Esophagus muscularis mucosa (tissue), 4 donors: ENCODE measurements at regions not wholly inside any gene's neighbourhood (a gene's known extent, or its start where the extent isn't known, plus 50 kb on each side); places are given as distances from the start of the nearest gene placed in this dataset.

Experiments
- DNase-seq: peaks from one replicate; pipeline ENCODE4 v3.0.0-alpha.2; 2017; ENCODE audit errors: extremely low spot score
- H3K27ac ChIP-seq, 4 donors: fragments of 200-600 bp; sonication (generic); replicated peaks in 1 of 4; 1 replicate in 3 of 4; 2 replicates in 1 of 4; pipeline ENCODE4 v1.5.1; 2016 to 2019; ENCODE audit warnings: mild to moderate bottlenecking in 1 of 4
- H3K27me3 ChIP-seq, 4 donors: fragments of 200-600 bp; sonication (generic); one replicate each; pipeline versions ENCODE4 v1.5.1 to v1.6.0; 2016 to 2019
- H3K36me3 ChIP-seq, 4 donors: fragments of 200-600 bp; sonication (generic); one replicate each; pipeline ENCODE4 v1.5.1; 2016 to 2019
- H3K4me1 ChIP-seq, 4 donors: fragments of 200-600 bp; sonication (generic); one replicate each; pipeline ENCODE4 v1.5.1; 2016 to 2019
- H3K4me3 ChIP-seq, 4 donors: fragments of 200-600 bp; sonication (generic); 1 replicate in 2 of 4; 2 replicates in 2 of 4; pipeline ENCODE4 v1.5.1; 2016 to 2019; ENCODE audit warnings: mild to moderate bottlenecking in 4 of 4, moderate library complexity in 1 of 4
- H3K9me3 ChIP-seq, 4 donors: fragments of 200-600 bp; sonication (generic); 1 replicate in 3 of 4; 2 replicates in 1 of 4; pipeline ENCODE4 v1.5.1; 2016 to 2019
- CTCF ChIP-seq, 3 experiments: fragments of 200-600 bp in 2 of 3; fragments of 450-650 bp in 1 of 3; sonication (generic) in 2 of 3; IDR thresholded peaks; one replicate each; pipeline ENCODE4 v1.5.1; 2017 to 2019; ENCODE audit warnings: antibody characterized with exemption in 3 of 3, mild to moderate bottlenecking in 2 of 3, moderate library complexity in 1 of 3
- EP300 ChIP-seq: sonication (generic); formaldehyde crosslinking; IDR thresholded peaks from one replicate; pipeline ENCODE4 v1.6.1; 2017; ENCODE audit warnings: antibody characterized with exemption
- POLR2A ChIP-seq: fragments of 450-650 bp; IDR thresholded peaks from one replicate; pipeline ENCODE4 v1.6.1; 2017; ENCODE audit warnings: antibody characterized with exemption, moderate library complexity, mild to moderate bottlenecking, low read depth
- POLR2AphosphoS5 ChIP-seq, 2 donors: sonication (generic); formaldehyde crosslinking; IDR thresholded peaks; one replicate each; pipeline ENCODE4 v1.6.1; 2017; ENCODE audit warnings: antibody characterized with exemption in 2 of 2
- WGBS: methylation state at CpG from one replicate; pipeline ENCODE4 v1.1.5; 2018; 5-methylcytosine and 5-hydroxymethylcytosine counted together
- intact Hi-C: fragments of 100-400 bp; cut with DNase I; formaldehyde crosslinking; loops from one replicate; pipeline ENCODE4 v1.15.1; 2023

GRCh38 chr6:135627092-135627715 lies 129.7 kb upstream of the AHI1 start:
- Histone ChIP-seq H3K36me3 (no peaks in the 10 kb centered on the region), H3K4me3 (no peak overlapping the region), H3K27ac (no peak overlapping the region), H3K27me3 (no peaks in the 10 kb centered on the region), H3K4me1 (peaks cover 0 to 5% (median 0%) of the 10 kb centered on the region in 4 donors), H3K9me3 (no peaks in the 10 kb centered on the region)
- TF ChIP-seq POLR2A (no peak), POLR2AphosphoS5 (IDR thresholded peaks at IDR 0.05) (no peak), EP300 (no peak), CTCF (IDR thresholded peaks at IDR 0.05) (no peak)
- no peak for DNase-seq
- intact Hi-C loops, result no loop called here

GRCh38 chr6:135630789-135631376 lies 133.3 kb upstream of the AHI1 start:
- WGBS, result 83% methylated on average over 6 of the region's 6 CpGs
- no peak overlapping the region for H3K4me3 ChIP-seq
- intact Hi-C loops, result no loop called here
- H3K4me1 ChIP-seq, result peaks cover 0 to 5% (median 0%) of the 10 kb centered on the region in 4 donors
- no peaks in the 10 kb centered on the region for H3K36me3 ChIP-seq
- TF ChIP-seq POLR2AphosphoS5 (IDR thresholded peaks at IDR 0.05) (peak; percentile 43 to 46), POLR2A (no peak)
- no peak for DNase-seq
- H3K9me3 ChIP-seq, result no peaks in the 10 kb centered on the region
- no peaks in the 10 kb centered on the region for H3K27me3 ChIP-seq
- no peak overlapping the region for H3K27ac ChIP-seq

- Histone ChIP-seq H3K27me3 (no peaks in the 10 kb centered on the region), H3K9me3 (no peaks in the 10 kb centered on the region), H3K36me3 (no peaks in the 10 kb centered on the region), H3K4me1 (peaks cover 0 to 5% (median 0%) of the 10 kb centered on the region in 4 donors), H3K27ac (no peak overlapping the region), H3K4me3 (no peak overlapping the region)
- intact Hi-C loops, result no loop called here
- DNase-seq, result no peak
- TF ChIP-seq POLR2A (no peak), CTCF (IDR thresholded peaks at IDR 0.05) (no peak), POLR2AphosphoS5 (IDR thresholded peaks at IDR 0.05) (no peak), EP300 (no peak)
- WGBS, result 58% methylated on average over 2 of the region's 2 CpGs
Measured at GRCh38 chr6:135631821-135632220, 134.3 kb upstream of the AHI1 start.

GRCh38 chr6:135633573-135633972 lies 136.0 kb upstream of the AHI1 start:
- intact Hi-C loops, result no loop called here
- 52% methylated on average over 2 of the region's 2 CpGs for WGBS
- H3K4me3 ChIP-seq, result no peak overlapping the region
- DNase-seq, result no peak
- no peak for TF ChIP-seq EP300
- no peak for TF ChIP-seq POLR2AphosphoS5 (IDR thresholded peaks at IDR 0.05)
- TF ChIP-seq CTCF (IDR thresholded peaks at IDR 0.05), result no peak
- TF ChIP-seq POLR2A, result no peak
- peaks cover 0 to 5% (median 0%) of the 10 kb centered on the region in 4 donors for H3K4me1 ChIP-seq
- no peaks in the 10 kb centered on the region for H3K27me3 ChIP-seq
- H3K27ac ChIP-seq, result no peak overlapping the region
- no peaks in the 10 kb centered on the region for H3K36me3 ChIP-seq
- no peaks in the 10 kb centered on the region for H3K9me3 ChIP-seq

- DNase-seq, result no peak
- TF ChIP-seq CTCF (IDR thresholded peaks at IDR 0.05), result no peak
- intact Hi-C loops, result no loop called here
- Histone ChIP-seq H3K4me1 (no peaks in the 10 kb centered on the region), H3K36me3 (no peaks in the 10 kb centered on the region), H3K4me3 (no peak overlapping the region), H3K9me3 (no peaks in the 10 kb centered on the region), H3K27ac (no peak overlapping the region), H3K27me3 (no peaks in the 10 kb centered on the region)
Measured at GRCh38 chr6:135637701-135638100, 140.2 kb upstream of the AHI1 start.
